ENCODE measurements at regions not wholly inside any gene's neighbourhood (a gene's known extent, or its start where the extent isn't known, plus 50 kb on each side); places are given as distances from the start of the nearest gene placed in this dataset.

DNA sequence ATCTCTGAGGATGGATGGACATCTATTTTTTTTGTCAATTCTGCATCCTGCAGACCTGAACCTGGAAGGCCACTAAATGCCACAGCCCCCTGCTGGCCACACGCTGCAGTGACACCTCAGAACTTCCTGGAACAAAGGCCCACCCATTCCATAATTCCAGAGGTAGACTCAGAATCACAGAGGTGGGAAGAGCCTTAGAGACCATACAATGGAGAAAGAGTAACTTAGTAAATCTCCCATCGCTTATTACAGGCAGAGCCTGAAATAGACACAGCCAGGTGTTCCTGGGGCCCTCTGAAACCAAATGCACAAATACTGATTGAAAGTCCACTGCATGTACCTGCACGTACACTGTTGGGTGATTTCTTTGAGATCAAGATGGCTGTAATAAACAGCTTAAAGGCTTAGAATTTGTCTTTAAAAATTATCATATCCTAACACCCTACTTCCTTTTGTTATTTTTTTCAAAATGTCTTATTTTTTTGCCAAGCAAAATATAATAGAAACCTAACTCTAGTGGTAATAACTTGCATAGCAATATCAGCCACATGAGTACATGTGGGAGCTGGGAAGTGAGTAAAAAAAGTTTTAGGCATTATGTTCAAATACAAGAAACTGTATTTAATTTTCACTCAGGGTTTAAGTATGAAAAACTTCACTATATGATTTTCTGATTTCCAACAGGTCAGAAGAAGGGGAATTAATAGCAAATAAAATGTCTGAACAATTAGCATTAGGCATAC lies 62.7 kb downstream of the EOMES start:
- Histone ChIP-seq H3K4me1 (ENCODE audit: control insufficient read depth, extremely low read depth, insufficient read depth, low read length) (peaks cover 13% of the 10 kb centered on the region), H3K4me2 (ENCODE audit: insufficient read depth, low read length) (no peak overlapping the region), H3K9ac (replicated peaks; ENCODE audit: extremely low read depth, insufficient read depth, low read length) (no peak overlapping the region), H2AFZ (ENCODE audit: low read depth, low read length) (no peak overlapping the region), H4K20me1 (replicated peaks; ENCODE audit: control insufficient read depth, extremely low read depth, insufficient read depth, low read length) (no peaks in the 10 kb centered on the region), H3K27me3 (ENCODE audit: control insufficient read depth in 2 of 2, insufficient read depth in 2 of 2, low read length in 2 of 2) (no peaks in the 10 kb centered on the region), H3K36me3 (ENCODE audit: control insufficient read depth in 2 of 2, extremely low read depth in 1 of 2, insufficient read depth in 2 of 2, low read length in 2 of 2) (no peaks in the 10 kb centered on the region), H3K4me3 (replicated peaks in 1 of 3; ENCODE audit: insufficient read depth in 1 of 3, low read depth in 1 of 3, low read length in 3 of 3) (no peak overlapping the region), H3K9me1 (replicated peaks; ENCODE audit: control insufficient read depth, extremely low read depth, insufficient read depth, low read length) (no peaks in the 10 kb centered on the region), H3K27ac (ENCODE audit: insufficient read depth, low read depth, low read length) (no peak overlapping the region), H3K9me3 (replicated peaks; ENCODE audit: control insufficient read depth, insufficient read depth, low read length) (no peaks in the 10 kb centered on the region), H3K79me2 (ENCODE audit: control insufficient read depth, insufficient read depth, low read length) (no peaks in the 10 kb centered on the region)
- DNase-seq (ENCODE audit: low read depth, low spot score) (peak; percentile 55), FAIRE-seq (peak; percentile 66)
- dilution Hi-C loops (cut with MboI; ENCODE audit: extremely low pct_ligation_motif_present, low sequenced_read_pairs) (no loop called here), intact Hi-C loops (cut with micrococcal nuclease) (loop anchor here (1.0 to 5.0 kb wide), 7 partner anchors 26 to 302 kb away; partner anchors contain the start of gene SLC4A7)
- no TSS peak for BruUV-seq (replicated peaks)
- CTCF ChIA-PET: interaction anchor here (0.7 to 1.7 kb wide), 10 partner anchors 14 to 229 kb away, joined by 3 to 6 read pairs (median 4); no protein-coding TSS in a partner anchor
- POLR2A ChIA-PET: no interaction called here
- TF ChIP-seq, protein P1, sequence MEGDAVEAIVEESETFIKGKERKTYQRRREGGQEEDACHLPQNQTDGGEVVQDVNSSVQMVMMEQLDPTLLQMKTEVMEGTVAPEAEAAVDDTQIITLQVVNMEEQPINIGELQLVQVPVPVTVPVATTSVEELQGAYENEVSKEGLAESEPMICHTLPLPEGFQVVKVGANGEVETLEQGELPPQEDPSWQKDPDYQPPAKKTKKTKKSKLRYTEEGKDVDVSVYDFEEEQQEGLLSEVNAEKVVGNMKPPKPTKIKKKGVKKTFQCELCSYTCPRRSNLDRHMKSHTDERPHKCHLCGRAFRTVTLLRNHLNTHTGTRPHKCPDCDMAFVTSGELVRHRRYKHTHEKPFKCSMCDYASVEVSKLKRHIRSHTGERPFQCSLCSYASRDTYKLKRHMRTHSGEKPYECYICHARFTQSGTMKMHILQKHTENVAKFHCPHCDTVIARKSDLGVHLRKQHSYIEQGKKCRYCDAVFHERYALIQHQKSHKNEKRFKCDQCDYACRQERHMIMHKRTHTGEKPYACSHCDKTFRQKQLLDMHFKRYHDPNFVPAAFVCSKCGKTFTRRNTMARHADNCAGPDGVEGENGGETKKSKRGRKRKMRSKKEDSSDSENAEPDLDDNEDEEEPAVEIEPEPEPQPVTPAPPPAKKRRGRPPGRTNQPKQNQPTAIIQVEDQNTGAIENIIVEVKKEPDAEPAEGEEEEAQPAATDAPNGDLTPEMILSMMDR (IDR thresholded peaks at IDR 0.05; ENCODE audit: extremely low read depth in 1 of 2, insufficient read depth in 1 of 2, low read depth in 1 of 2, low read length in 2 of 2): peak; percentile 74 to 91
- no peak for TF ChIP-seq JUN (IDR thresholded peaks at IDR 0.05; ENCODE audit: borderline replicate concordance, insufficient read depth, insufficient read length, low read depth)

DNA sequence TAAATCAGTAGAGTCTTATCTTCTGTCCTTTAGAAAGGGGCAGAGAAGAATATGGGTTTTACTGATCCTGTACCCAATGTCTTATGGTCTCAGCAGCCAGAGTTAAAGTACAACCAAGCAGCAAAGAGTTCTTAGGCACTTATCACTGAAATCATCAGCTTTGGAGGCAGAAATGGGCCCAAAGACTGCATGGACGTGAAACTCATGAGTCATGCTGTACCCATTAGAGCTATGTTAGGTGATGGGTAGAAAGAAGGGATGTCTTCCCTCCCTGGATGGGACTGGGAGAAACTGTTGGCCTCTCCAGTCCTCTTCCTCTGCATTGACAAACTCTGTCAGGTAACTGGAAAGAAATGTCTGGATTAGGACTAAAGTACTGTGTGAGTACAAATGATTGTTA lies 63.4 kb downstream of the EOMES start:
- no peak for TF ChIP-seq GATA2 (IDR thresholded peaks at IDR 0.05; ENCODE audit: insufficient read depth, insufficient read length, low read depth, low read length)
- no peak for TF ChIP-seq EZH2 (IDR thresholded peaks at IDR 0.05; ENCODE audit: borderline replicate concordance, low read depth, low read length, severe bottlenecking)
- TF ChIP-seq POLR2A (IDR thresholded peaks at IDR 0.05; ENCODE audit: low read depth, low read length): no peak
- no peak for TF ChIP-seq MYC (IDR thresholded peaks at IDR 0.05; ENCODE audit: low read depth, low read length)
- no peak for TF ChIP-seq FOS (IDR thresholded peaks at IDR 0.05; ENCODE audit: borderline replicate concordance, insufficient read depth, low read length)
- TF ChIP-seq, protein P2, sequence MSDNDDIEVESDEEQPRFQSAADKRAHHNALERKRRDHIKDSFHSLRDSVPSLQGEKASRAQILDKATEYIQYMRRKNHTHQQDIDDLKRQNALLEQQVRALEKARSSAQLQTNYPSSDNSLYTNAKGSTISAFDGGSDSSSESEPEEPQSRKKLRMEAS (IDR thresholded peaks at IDR 0.05; ENCODE audit: insufficient read depth, insufficient read length): no peak
- no peak for TF ChIP-seq JUN (IDR thresholded peaks at IDR 0.05; ENCODE audit: borderline replicate concordance, insufficient read depth, insufficient read length, low read depth)
- TF ChIP-seq POLR2AphosphoS5 (IDR thresholded peaks at IDR 0.05; ENCODE audit: insufficient read depth, low read depth, low read length): no peak
- Histone ChIP-seq H3K27ac (ENCODE audit: insufficient read depth, low read depth, low read length) (no peak overlapping the region), H3K9me1 (replicated peaks; ENCODE audit: control insufficient read depth, extremely low read depth, insufficient read depth, low read length) (no peaks in the 10 kb centered on the region), H3K4me2 (ENCODE audit: insufficient read depth, low read length) (no peak overlapping the region), H3K4me1 (ENCODE audit: control insufficient read depth, extremely low read depth, insufficient read depth, low read length) (peaks cover 13% of the 10 kb centered on the region), H4K20me1 (replicated peaks; ENCODE audit: control insufficient read depth, extremely low read depth, insufficient read depth, low read length) (no peaks in the 10 kb centered on the region), H3K79me2 (ENCODE audit: control insufficient read depth, insufficient read depth, low read length) (no peaks in the 10 kb centered on the region), H3K36me3 (ENCODE audit: control insufficient read depth in 2 of 2, extremely low read depth in 1 of 2, insufficient read depth in 2 of 2, low read length in 2 of 2) (no peaks in the 10 kb centered on the region), H3K9ac (replicated peaks; ENCODE audit: extremely low read depth, insufficient read depth, low read length) (no peak overlapping the region), H3K4me3 (replicated peaks in 1 of 3; ENCODE audit: insufficient read depth in 1 of 3, low read depth in 1 of 3, low read length in 3 of 3) (no peak overlapping the region), H3K9me3 (replicated peaks; ENCODE audit: control insufficient read depth, insufficient read depth, low read length) (no peaks in the 10 kb centered on the region), H2AFZ (ENCODE audit: low read depth, low read length) (peak overlapping the region; percentile 34), H3K27me3 (ENCODE audit: control insufficient read depth in 2 of 2, insufficient read depth in 2 of 2, low read length in 2 of 2) (no peaks in the 10 kb centered on the region)
- ChIA-PET CTCF (interaction anchor here (0.6 to 2.3 kb wide), 9 partner anchors 10 to 192 kb away, joined by 3 to 12 read pairs (median 4); no protein-coding TSS in a partner anchor), POLR2A (no interaction called here)
- FAIRE-seq: no peak
- no TSS peak for BruUV-seq (replicated peaks)
- dilution Hi-C loops (cut with MboI; ENCODE audit: extremely low pct_ligation_motif_present, low sequenced_read_pairs) (no loop called here), intact Hi-C loops (cut with micrococcal nuclease) (loop anchor here (1.0 to 5.0 kb wide), 7 partner anchors 25 to 301 kb away; partner anchors contain the start of gene SLC4A7)
- DNase-seq (ENCODE audit: low read depth, low spot score): no peak

Data from endothelial cell of umbilical vein (primary cell).